GM19035 (cell line): ENCODE measurements at regions not wholly inside any gene's neighbourhood (a gene's known extent, or its start where the extent isn't known, plus 50 kb on each side); places are given as distances from the start of the nearest gene placed in this dataset.

ENCODE experiments used
- ATAC-seq: cut with Tn5 transposase; IDR thresholded peaks from one replicate; pipeline ENCODE4 v1.9.1; 2021; ENCODE audit not compliant: unreplicated experiment

- no peak for ATAC-seq
These were observed 64.9 kb upstream of the BARHL2 start for GRCh38 chr1:90782046-90782445.

- no peak for ATAC-seq
These were observed 64.4 kb upstream of the BARHL2 start for GRCh38 chr1:90781534-90781933.

- no peak for ATAC-seq
These were observed 63.9 kb upstream of the BARHL2 start for GRCh38 chr1:90780981-90781380.

- no peak for ATAC-seq
These were observed 62.5 kb upstream of the BARHL2 start for GRCh38 chr1:90779573-90779972.

GRCh38 chr1:90778486-90778885 is 61.4 kb upstream of the BARHL2 start:
- no peak for ATAC-seq

- no peak for ATAC-seq
These were observed 56.7 kb upstream of the BARHL2 start for GRCh38 chr1:90773812-90774211.

GRCh38 chr1:90768826-90769225 is 51.7 kb upstream of the BARHL2 start:
- ATAC-seq = no peak

GRCh38 chr1:90768098-90768497 is 51.0 kb upstream of the BARHL2 start:
- no peak for ATAC-seq
